ENCODE measurements at regions not wholly inside any gene's neighbourhood (a gene's known extent, or its start where the extent isn't known, plus 50 kb on each side); places are given as distances from the start of the nearest gene placed in this dataset.

DNA sequence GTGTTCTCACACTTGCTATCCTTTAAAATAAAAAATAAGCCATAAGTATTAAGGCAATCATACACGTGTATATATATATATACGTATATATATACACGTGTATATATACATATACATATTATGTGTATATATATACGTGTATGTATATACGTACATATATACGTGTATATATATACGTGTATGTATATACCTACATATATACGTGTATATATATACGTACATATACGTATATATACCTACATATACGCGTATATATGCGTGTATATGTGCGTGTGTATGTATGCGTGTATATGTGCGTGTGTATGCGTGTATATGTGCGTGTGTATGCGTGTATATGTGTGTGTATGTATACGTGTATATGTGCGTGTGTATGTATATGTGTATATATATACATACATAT lies 477.3 kb upstream of the ARRDC4 start:
- no peak overlapping the region for H3K4me3 ChIP-seq
- TF ChIP-seq, protein P1, sequence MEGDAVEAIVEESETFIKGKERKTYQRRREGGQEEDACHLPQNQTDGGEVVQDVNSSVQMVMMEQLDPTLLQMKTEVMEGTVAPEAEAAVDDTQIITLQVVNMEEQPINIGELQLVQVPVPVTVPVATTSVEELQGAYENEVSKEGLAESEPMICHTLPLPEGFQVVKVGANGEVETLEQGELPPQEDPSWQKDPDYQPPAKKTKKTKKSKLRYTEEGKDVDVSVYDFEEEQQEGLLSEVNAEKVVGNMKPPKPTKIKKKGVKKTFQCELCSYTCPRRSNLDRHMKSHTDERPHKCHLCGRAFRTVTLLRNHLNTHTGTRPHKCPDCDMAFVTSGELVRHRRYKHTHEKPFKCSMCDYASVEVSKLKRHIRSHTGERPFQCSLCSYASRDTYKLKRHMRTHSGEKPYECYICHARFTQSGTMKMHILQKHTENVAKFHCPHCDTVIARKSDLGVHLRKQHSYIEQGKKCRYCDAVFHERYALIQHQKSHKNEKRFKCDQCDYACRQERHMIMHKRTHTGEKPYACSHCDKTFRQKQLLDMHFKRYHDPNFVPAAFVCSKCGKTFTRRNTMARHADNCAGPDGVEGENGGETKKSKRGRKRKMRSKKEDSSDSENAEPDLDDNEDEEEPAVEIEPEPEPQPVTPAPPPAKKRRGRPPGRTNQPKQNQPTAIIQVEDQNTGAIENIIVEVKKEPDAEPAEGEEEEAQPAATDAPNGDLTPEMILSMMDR (IDR thresholded peaks at IDR 0.05) = no peak
- H3K27me3 ChIP-seq (ENCODE audit: low read depth) = no peaks in the 10 kb centered on the region
- no peaks in the 10 kb centered on the region for H3K36me3 ChIP-seq
- no peaks in the 10 kb centered on the region for H3K9me3 ChIP-seq
- H3K27ac ChIP-seq = no peak overlapping the region
- DNase-seq (no peak), ATAC-seq (no peak)
- no peaks in the 10 kb centered on the region for H3K4me1 ChIP-seq
- intact Hi-C loops (cut with DNase I) = no loop called here

DNA sequence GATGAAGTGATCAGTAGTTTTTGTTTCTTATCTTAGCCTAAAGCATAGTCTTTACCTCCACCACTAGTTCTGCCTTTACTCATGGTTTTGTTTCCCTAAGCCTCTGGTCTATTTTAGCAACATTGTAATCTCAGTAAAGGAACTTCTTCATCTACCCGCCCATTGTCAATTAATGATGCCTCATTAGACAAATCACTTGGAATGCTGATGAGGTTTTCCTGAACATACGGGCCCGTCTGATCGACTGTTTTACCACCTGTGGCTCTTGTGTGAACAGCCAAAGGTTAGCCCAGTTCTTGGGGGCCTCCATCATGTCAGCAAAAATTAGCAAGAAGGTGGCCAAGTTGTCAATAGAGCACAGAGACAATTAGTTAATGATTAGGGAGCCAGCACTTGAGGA lies 470.1 kb upstream of the ARRDC4 start:
- TF ChIP-seq, protein P1 (IDR thresholded peaks at IDR 0.05) = no peak
- Histone ChIP-seq H3K27ac (no peak overlapping the region), H3K9me3 (no peaks in the 10 kb centered on the region), H3K4me1 (no peaks in the 10 kb centered on the region), H3K4me3 (no peak overlapping the region), H3K36me3 (no peaks in the 10 kb centered on the region), H3K27me3 (ENCODE audit: low read depth) (no peaks in the 10 kb centered on the region)
- intact Hi-C loops (cut with DNase I) = no loop called here
- no peak for ATAC-seq
- DNase-seq = no peak

DNA sequence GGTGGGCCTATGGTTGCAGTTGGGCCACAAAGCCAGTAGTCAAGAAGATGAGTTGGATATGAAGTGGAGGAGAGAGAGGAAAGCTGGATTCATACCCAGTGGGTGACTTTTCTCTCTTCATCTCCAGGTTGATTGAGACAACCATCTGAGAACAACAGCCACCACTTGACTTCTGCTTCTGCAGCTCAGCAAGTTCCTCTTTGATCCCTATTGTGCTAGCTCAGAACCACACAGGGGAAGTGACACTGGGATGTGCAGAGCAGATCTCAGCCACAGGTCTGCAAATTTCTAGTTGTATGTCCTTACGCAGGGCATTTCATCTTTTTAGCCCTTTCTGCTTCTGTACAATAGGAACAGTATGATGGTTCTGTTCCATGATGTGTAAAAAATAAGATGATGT lies 459.2 kb upstream of the ARRDC4 start:
- ATAC-seq (peak in 1 of 2 donors; percentile 84), DNase-seq (no peak)
- Histone ChIP-seq H3K36me3 (no peaks in the 10 kb centered on the region), H3K9me3 (no peaks in the 10 kb centered on the region), H3K27me3 (ENCODE audit: low read depth) (no peaks in the 10 kb centered on the region), H3K4me3 (no peak overlapping the region), H3K4me1 (no peaks in the 10 kb centered on the region), H3K27ac (no peak overlapping the region)
- intact Hi-C loops (cut with DNase I) = no loop called here
- TF ChIP-seq, protein P1 (IDR thresholded peaks at IDR 0.05) = no peak

DNA sequence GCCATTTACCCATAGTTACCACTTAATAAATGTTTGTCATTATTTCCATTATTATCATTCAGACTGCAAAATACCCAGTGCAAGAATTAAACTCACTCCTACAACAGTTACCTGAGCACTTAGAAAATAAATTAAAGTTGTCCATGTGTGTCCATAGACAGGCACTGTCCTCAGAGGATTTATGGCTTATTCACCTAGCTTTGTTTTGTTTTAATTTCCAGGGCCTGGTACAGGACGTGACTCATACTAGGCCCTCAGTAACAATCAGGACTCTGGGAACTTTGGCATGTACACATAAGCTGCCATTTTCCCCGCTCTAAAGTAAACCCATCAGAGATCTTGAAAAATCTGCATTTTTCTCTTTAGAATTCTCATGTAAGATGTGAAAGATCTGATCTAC lies 458.5 kb upstream of the ARRDC4 start:
- DNase-seq (no peak), ATAC-seq (no peak)
- Histone ChIP-seq H3K27ac (no peak overlapping the region), H3K9me3 (no peaks in the 10 kb centered on the region), H3K4me1 (no peaks in the 10 kb centered on the region), H3K27me3 (ENCODE audit: low read depth) (no peaks in the 10 kb centered on the region), H3K4me3 (no peak overlapping the region), H3K36me3 (no peaks in the 10 kb centered on the region)
- intact Hi-C loops (cut with DNase I) = no loop called here
- TF ChIP-seq, protein P1 (IDR thresholded peaks at IDR 0.05) = no peak

DNA sequence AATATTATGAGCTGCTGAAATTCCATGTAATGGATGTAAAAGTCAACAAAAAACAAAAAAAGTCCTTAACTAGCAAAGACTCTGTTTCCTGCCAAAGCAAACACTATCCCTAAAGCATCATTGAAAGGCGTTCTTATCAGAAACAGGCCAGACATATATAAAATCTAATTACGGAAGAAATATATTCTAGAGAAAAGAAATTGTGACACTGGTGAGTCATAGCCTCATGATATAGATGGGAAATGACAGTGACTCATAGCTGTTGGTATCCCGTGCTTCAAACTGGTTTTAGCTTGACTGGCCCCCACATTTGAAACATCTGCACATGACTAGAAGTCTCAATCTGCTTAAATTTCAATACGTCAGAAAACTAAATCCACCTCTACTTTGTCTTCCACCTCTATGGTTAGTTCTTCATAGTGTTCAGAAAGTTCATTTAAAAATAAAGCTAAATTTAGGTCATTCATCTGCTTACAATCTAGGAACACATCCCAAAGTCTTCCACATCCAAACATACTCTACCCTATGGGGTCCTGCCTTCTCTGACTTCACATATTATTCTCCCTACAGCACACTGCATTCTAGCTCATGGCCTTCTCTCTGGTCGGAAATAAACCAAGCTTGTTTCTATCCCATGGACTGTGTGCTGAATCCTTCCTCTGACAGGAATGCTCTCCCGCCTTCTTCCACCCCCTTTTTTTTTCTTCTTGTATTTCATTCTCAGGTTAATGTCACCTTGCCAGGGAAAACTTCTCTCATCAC lies 456.3 kb upstream of the ARRDC4 start:
- DNase-seq (no peak), ATAC-seq (no peak)
- no peaks in the 10 kb centered on the region for H3K27me3 ChIP-seq (ENCODE audit: low read depth)
- intact Hi-C loops (cut with DNase I) = no loop called here
- H3K27ac ChIP-seq = no peak overlapping the region
- no peaks in the 10 kb centered on the region for H3K4me1 ChIP-seq
- no peak overlapping the region for H3K4me3 ChIP-seq
- H3K36me3 ChIP-seq = no peaks in the 10 kb centered on the region
- TF ChIP-seq, protein P1 (IDR thresholded peaks at IDR 0.05) = no peak
- H3K9me3 ChIP-seq = no peaks in the 10 kb centered on the region
